GM12878 (cell line): ENCODE measurements at regions not wholly inside any gene's neighbourhood (a gene's known extent, or its start where the extent isn't known, plus 50 kb on each side); places are given as distances from the start of the nearest gene placed in this dataset.

Source experiments
- ATAC-seq: fragments of 200-7000 bp; cut with Tn5 transposase; 3 replicates; pipeline ENCODE4 v1.9.1; 2020; ENCODE audit warnings: mild to moderate bottlenecking, moderate library complexity
- BruUV-seq: library from RNA; stranded (reverse); fragments of 400-500 nt; replicated peaks from 2 replicates; lab custom pipeline; 2021; lab: Mats Ljungman, UMichigan
- CTCF ChIA-PET: fragments of 300-600 bp; sonication (Branson Sonifier 250); formaldehyde crosslinking; extraction: SDS; loops from one replicate; lab custom pipeline; 2021; ENCODE audit warnings: inconsistent platforms; lab: Yijun Ruan, JAX
- POLR2A ChIA-PET: fragments of 350-600 bp; formaldehyde crosslinking; extraction: SDS; loops from one replicate; lab custom pipeline; 2021; ENCODE audit warnings: inconsistent platforms; lab: Charles Lee
- RAD21 ChIA-PET: fragments of 300-600 bp; sonication (Branson Sonifier 250); formaldehyde crosslinking; loops from one replicate; lab custom pipeline; 2023; ENCODE audit warnings: antibody characterized with exemption; ENCODE audit not compliant: unreplicated experiment; lab: Charles Lee
- SMC1A ChIA-PET: fragments of 300-600 bp; sonication (Branson Sonifier 250); formaldehyde crosslinking; loops from one replicate; lab custom pipeline; 2023; ENCODE audit not compliant: unreplicated experiment, uncharacterized antibody; lab: Charles Lee
- DNase-seq: peaks from one replicate; pipeline ENCODE4 v3.0.0-alpha.2; 2011; ENCODE audit warnings: low read depth, low spot score
- FAIRE-seq: peaks from 3 replicates; lab custom pipeline; 2011; peaks lifted over from hg19 to GRCh38; lab: Jason Lieb, UNC
- H2AFZ ChIP-seq: 2 replicates; pipeline ENCODE4 v1.6.0; 2011; ENCODE audit warnings: low read depth, low read length, control low read depth; ENCODE audit not compliant: control insufficient read depth
- H3K27ac ChIP-seq: 2 replicates; pipeline ENCODE4 v1.5.1; 2011; ENCODE audit warnings: control low read depth; ENCODE audit not compliant: control insufficient read depth, insufficient read depth
- H3K27me3 ChIP-seq, 2 experiments: replicated peaks in 1 of 2; 2 replicates each; pipeline versions ENCODE4 v1.6.0 to v1.6.1; 2011; ENCODE audit warnings: low read length in 1 of 2; ENCODE audit not compliant: control insufficient read depth in 2 of 2, insufficient read depth in 2 of 2
- H3K36me3 ChIP-seq, 2 experiments: 2 replicates each; pipeline ENCODE4 v1.5.1; 2011; ENCODE audit warnings: low read length in 1 of 2; ENCODE audit not compliant: control insufficient read depth in 2 of 2, insufficient read depth in 2 of 2
- H3K4me1 ChIP-seq: 2 replicates; pipeline ENCODE4 v1.6.1; 2011; ENCODE audit warnings: mild to moderate bottlenecking, low read length, moderate library complexity, mixed read lengths; ENCODE audit not compliant: control insufficient read depth, insufficient read depth
- H3K4me2 ChIP-seq: 2 replicates; pipeline ENCODE4 v1.6.0; 2011; ENCODE audit warnings: control low read depth; ENCODE audit not compliant: control insufficient read depth, insufficient read depth
- H3K4me3 ChIP-seq: fragments of 200-600 bp; sonication (generic); 2 replicates; pipeline ENCODE4 v1.5.1; 2016
- H3K79me2 ChIP-seq: 2 replicates; pipeline ENCODE4 v1.6.0; 2011; ENCODE audit warnings: low read length; ENCODE audit not compliant: control insufficient read depth, insufficient read depth
- H3K9ac ChIP-seq: 2 replicates; pipeline ENCODE4 v1.8.0; 2011; ENCODE audit warnings: low read length, control low read depth, mixed read lengths; ENCODE audit not compliant: control insufficient read depth, insufficient read depth
- H3K9me3 ChIP-seq: replicated peaks from 3 replicates; pipeline ENCODE4 v1.5.1; 2011; ENCODE audit warnings: mild to moderate bottlenecking, low read length; ENCODE audit not compliant: control insufficient read depth, insufficient read depth
- H4K20me1 ChIP-seq: 2 replicates; pipeline ENCODE4 v1.6.0; 2011; ENCODE audit not compliant: control insufficient read depth, insufficient read depth
- CBX5 ChIP-seq: sonication (generic); IDR thresholded peaks from 2 replicates; pipeline ENCODE4 v1.6.1; 2016; ENCODE audit warnings: low read depth, moderate library complexity, mild to moderate bottlenecking, inconsistent platforms
- MEF2A ChIP-seq: IDR thresholded peaks from 2 replicates; pipeline ENCODE4 v1.6.1; 2011; ENCODE audit warnings: low read depth, mild to moderate bottlenecking, low read length, moderate library complexity; ENCODE audit not compliant: insufficient read depth
- NFYB ChIP-seq: IDR thresholded peaks from 2 replicates; pipeline ENCODE4 v1.6.1; 2011; ENCODE audit warnings: low read depth, mild to moderate bottlenecking, low read length, improper control_type of control experiment, moderate library complexity; ENCODE audit not compliant: insufficient read depth
- RELA ChIP-seq: fragments of 450-650 bp; IDR thresholded peaks from 2 replicates; pipeline ENCODE4 v1.8.0; 2014; ENCODE audit warnings: borderline replicate concordance; ENCODE audit not compliant: partially characterized antibody
- SMC3 ChIP-seq: IDR thresholded peaks from 2 replicates; pipeline ENCODE4 v1.6.1; 2011; ENCODE audit warnings: low read length, improper control_type of control experiment, borderline replicate concordance
- SP1 ChIP-seq: IDR thresholded peaks from one replicate; pipeline ENCODE4 v1.6.1; 2011; ENCODE audit warnings: low read depth, low read length
- SREBF1 ChIP-seq: IDR thresholded peaks from 2 replicates; pipeline ENCODE4 v1.6.1; 2012; ENCODE audit warnings: mild to moderate bottlenecking, low read length
- TCF3 ChIP-seq: IDR thresholded peaks from 2 replicates; pipeline ENCODE4 v1.6.1; 2012; ENCODE audit warnings: low read depth, mild to moderate bottlenecking, low read length, borderline replicate concordance; ENCODE audit not compliant: insufficient read depth
- TCF7 ChIP-seq: IDR thresholded peaks from 2 replicates; pipeline ENCODE4 v1.6.1; 2014; ENCODE audit warnings: antibody characterized with exemption, borderline replicate concordance
- ZNF384 ChIP-seq: IDR thresholded peaks from 2 replicates; pipeline ENCODE4 v1.6.1; 2012; ENCODE audit warnings: low read depth, mild to moderate bottlenecking, low read length, improper control_type of control experiment, borderline replicate concordance
- ZSCAN29 ChIP-seq: fragments of 450-650 bp; IDR thresholded peaks from 2 replicates; pipeline ENCODE4 v1.6.1; 2017; ENCODE audit warnings: mild to moderate bottlenecking, moderate library complexity
- WGBS: methylation state at CpG from one replicate; pipeline ENCODE4 v1.1.6; 2016; ENCODE audit warnings: low lambda C conversion rate; ENCODE audit not compliant: insufficient replicate concordance, insufficient coverage; ENCODE audit errors: missing lambda C conversion rate; 5-methylcytosine and 5-hydroxymethylcytosine counted together
- in situ Hi-C: fragments of 300-500 bp; cut with MboI; formaldehyde crosslinking; loops from 9 replicates; pipeline ENCODE4 v1.14.3; 2018; ENCODE audit warnings: mixed read lengths
- intact Hi-C: fragments of 100-400 bp; cut with micrococcal nuclease; formaldehyde crosslinking; loops from one replicate; pipeline ENCODE4 v1.14.2; 2022; ENCODE audit not compliant: unreplicated experiment
- TF ChIP-seq, protein P1 (sequence below): fragments of 450-650 bp; IDR thresholded peaks from 2 replicates; pipeline ENCODE4 v1.6.1; 2017; ENCODE audit warnings: mild to moderate bottlenecking, low read depth, inconsistent platforms; ENCODE audit not compliant: poor library complexity, severe bottlenecking

DNA sequence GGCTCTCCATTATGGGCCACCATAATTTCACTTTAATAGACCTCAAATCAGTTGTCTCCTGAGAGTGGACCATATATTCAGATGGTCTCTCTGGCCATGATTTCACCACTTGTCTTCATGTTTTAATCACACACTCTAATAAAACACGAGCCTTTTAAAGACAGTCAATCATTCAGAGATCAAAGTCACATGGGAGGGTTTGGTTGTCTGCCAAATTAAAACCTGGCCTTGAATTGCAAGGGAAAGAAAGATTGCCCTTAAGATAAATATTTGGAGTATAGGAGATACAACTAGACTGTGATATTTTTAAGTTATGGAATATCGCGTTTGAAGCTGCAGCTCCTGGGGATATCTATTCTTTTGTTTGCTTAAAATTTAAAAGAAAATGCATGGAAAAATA, 377.8 kb upstream of the DDX18 start:
- ChIA-PET RAD21 (no interaction called here), POLR2A (no interaction called here), CTCF (no interaction called here), SMC1A (no interaction called here)
- no peaks in the 10 kb centered on the region for H4K20me1 ChIP-seq
- no peak overlapping the region for H3K4me2 ChIP-seq
- DNase-seq (no peak), ATAC-seq (no peak), FAIRE-seq (no peak)
- 67% methylated on average over 3 of the region's 3 CpGs for WGBS
- no peak overlapping the region for H3K4me3 ChIP-seq
- intact Hi-C loops (no loop called here), in situ Hi-C loops (no loop called here)
- no peaks in the 10 kb centered on the region for H3K36me3 ChIP-seq
- BruUV-seq = no TSS peak
- H3K9me3 ChIP-seq = no peaks in the 10 kb centered on the region
- no peak overlapping the region for H3K27ac ChIP-seq
- H3K4me1 ChIP-seq = no peaks in the 10 kb centered on the region
- no peaks in the 10 kb centered on the region for H3K27me3 ChIP-seq
- no peak overlapping the region for H2AFZ ChIP-seq
- H3K9ac ChIP-seq = no peak overlapping the region
- no peaks in the 10 kb centered on the region for H3K79me2 ChIP-seq
- no peak for TF ChIP-seq ZSCAN29
- TF ChIP-seq CBX5 = no peak
- no peak for TF ChIP-seq RELA
- TF ChIP-seq TCF3 = no peak
- TF ChIP-seq MEF2A = no peak
- TF ChIP-seq, protein P1, sequence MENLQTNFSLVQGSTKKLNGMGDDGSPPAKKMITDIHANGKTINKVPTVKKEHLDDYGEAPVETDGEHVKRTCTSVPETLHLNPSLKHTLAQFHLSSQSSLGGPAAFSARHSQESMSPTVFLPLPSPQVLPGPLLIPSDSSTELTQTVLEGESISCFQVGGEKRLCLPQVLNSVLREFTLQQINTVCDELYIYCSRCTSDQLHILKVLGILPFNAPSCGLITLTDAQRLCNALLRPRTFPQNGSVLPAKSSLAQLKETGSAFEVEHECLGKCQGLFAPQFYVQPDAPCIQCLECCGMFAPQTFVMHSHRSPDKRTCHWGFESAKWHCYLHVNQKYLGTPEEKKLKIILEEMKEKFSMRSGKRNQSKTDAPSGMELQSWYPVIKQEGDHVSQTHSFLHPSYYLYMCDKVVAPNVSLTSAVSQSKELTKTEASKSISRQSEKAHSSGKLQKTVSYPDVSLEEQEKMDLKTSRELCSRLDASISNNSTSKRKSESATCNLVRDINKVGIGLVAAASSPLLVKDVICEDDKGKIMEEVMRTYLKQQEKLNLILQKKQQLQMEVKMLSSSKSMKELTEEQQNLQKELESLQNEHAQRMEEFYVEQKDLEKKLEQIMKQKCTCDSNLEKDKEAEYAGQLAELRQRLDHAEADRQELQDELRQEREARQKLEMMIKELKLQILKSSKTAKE = no peak
- no peak for TF ChIP-seq SREBF1
- no peak for TF ChIP-seq TCF7
- TF ChIP-seq SP1 = no peak
- no peak for TF ChIP-seq ZNF384
- no peak for TF ChIP-seq NFYB
- TF ChIP-seq SMC3 = no peak
